Ascending aorta (tissue), 2 donors: ENCODE measurements at regions not wholly inside any gene's neighbourhood (a gene's known extent, or its start where the extent isn't known, plus 50 kb on each side); places are given as distances from the start of the nearest gene placed in this dataset.

Source experiments
- DNase-seq, 2 donors: peaks; one replicate each; pipeline ENCODE4 v3.0.0-alpha.2; 2019; ENCODE audit warnings: low spot score in 2 of 2
- H3K27ac ChIP-seq, 2 donors: fragments of 200-600 bp; sonication (generic); one replicate each; pipeline ENCODE4 v1.5.1; 2016 to 2017; ENCODE audit warnings: mild to moderate bottlenecking in 1 of 2
- H3K27me3 ChIP-seq: fragments of 200-600 bp; sonication (generic); one replicate; pipeline ENCODE4 v1.5.1; 2017
- H3K36me3 ChIP-seq, 2 donors: fragments of 200-600 bp; sonication (generic); one replicate each; pipeline ENCODE4 v1.5.1; 2016
- H3K4me1 ChIP-seq, 2 donors: fragments of 200-600 bp; sonication (generic); one replicate each; pipeline ENCODE4 v1.5.1; 2016 to 2017; ENCODE audit warnings: mild to moderate bottlenecking in 1 of 2
- H3K4me3 ChIP-seq, 2 donors: fragments of 200-600 bp; sonication (generic); one replicate each; pipeline ENCODE4 v1.5.1; 2016 to 2017; ENCODE audit warnings: mild to moderate bottlenecking in 1 of 2
- H3K9me3 ChIP-seq, 2 donors: fragments of 200-600 bp; sonication (generic); one replicate each; pipeline ENCODE4 v1.5.1; 2016
- intact Hi-C: fragments of 100-400 bp; cut with DNase I; formaldehyde crosslinking; loops from one replicate; pipeline ENCODE4 v1.15.1; 2023
- TF ChIP-seq, protein P1 (sequence below), 3 experiments: fragments of 200-600 bp in 2 of 3; fragments of 450-650 bp in 1 of 3; sonication (generic) in 2 of 3; IDR thresholded peaks; one replicate each; pipeline ENCODE4 v1.5.1; 2016 to 2019; ENCODE audit warnings: antibody characterized with exemption in 3 of 3, mild to moderate bottlenecking in 1 of 3, moderate library complexity in 1 of 3

DNA sequence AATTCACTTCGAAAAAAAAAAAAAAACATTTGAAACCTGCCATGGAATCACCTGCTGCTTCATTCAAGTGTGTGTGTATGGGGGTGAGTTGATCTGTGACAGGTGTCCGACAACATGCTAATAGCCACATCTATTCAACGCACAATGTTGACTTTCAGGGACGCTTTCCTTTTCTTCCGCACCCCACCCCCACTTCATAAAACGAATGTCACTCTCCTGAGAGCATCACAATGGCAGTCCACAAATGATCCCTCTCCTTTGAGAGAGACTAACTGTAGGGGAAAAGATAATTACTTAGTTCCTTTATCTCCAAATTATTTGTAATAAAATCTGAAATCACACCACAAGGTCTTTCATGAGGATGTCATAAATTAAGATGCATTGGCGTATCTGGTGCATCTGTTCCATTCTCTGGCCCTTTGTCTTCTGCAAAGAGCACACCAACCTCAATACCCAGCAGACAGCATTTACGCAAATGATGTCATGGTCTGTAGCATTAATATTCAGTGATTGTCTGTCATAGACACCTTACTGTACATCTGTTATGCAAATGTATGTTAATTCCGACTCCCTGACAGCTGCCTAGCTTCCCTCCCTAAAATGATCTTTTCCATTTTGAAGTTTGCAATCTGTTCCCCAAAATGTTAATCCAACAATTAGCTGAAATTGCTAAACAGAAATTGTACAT lies 640.0 kb upstream of the BOD1L1 start:
- TF ChIP-seq, protein P1, sequence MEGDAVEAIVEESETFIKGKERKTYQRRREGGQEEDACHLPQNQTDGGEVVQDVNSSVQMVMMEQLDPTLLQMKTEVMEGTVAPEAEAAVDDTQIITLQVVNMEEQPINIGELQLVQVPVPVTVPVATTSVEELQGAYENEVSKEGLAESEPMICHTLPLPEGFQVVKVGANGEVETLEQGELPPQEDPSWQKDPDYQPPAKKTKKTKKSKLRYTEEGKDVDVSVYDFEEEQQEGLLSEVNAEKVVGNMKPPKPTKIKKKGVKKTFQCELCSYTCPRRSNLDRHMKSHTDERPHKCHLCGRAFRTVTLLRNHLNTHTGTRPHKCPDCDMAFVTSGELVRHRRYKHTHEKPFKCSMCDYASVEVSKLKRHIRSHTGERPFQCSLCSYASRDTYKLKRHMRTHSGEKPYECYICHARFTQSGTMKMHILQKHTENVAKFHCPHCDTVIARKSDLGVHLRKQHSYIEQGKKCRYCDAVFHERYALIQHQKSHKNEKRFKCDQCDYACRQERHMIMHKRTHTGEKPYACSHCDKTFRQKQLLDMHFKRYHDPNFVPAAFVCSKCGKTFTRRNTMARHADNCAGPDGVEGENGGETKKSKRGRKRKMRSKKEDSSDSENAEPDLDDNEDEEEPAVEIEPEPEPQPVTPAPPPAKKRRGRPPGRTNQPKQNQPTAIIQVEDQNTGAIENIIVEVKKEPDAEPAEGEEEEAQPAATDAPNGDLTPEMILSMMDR (IDR thresholded peaks at IDR 0.05) = no peak
- no peaks in the 10 kb centered on the region for H3K4me1 ChIP-seq
- no peaks in the 10 kb centered on the region for H3K9me3 ChIP-seq
- H3K27me3 ChIP-seq = no peaks in the 10 kb centered on the region
- H3K36me3 ChIP-seq = no peaks in the 10 kb centered on the region
- no peak overlapping the region for H3K4me3 ChIP-seq
- no peak for DNase-seq
- H3K27ac ChIP-seq = no peak overlapping the region
- intact Hi-C loops = no loop called here

- Histone ChIP-seq H3K4me3 (no peak overlapping the region), H3K4me1 (no peaks in the 10 kb centered on the region), H3K27me3 (no peaks in the 10 kb centered on the region), H3K9me3 (no peaks in the 10 kb centered on the region), H3K36me3 (no peaks in the 10 kb centered on the region), H3K27ac (no peak overlapping the region)
- TF ChIP-seq, protein P1 (IDR thresholded peaks at IDR 0.05) = no peak
- peak in 1 of 2 donors; percentile 9 for DNase-seq
- intact Hi-C loops = no loop called here
These were observed 642.3 kb upstream of the BOD1L1 start for GRCh38 chr4:14269824-14270223.

DNA sequence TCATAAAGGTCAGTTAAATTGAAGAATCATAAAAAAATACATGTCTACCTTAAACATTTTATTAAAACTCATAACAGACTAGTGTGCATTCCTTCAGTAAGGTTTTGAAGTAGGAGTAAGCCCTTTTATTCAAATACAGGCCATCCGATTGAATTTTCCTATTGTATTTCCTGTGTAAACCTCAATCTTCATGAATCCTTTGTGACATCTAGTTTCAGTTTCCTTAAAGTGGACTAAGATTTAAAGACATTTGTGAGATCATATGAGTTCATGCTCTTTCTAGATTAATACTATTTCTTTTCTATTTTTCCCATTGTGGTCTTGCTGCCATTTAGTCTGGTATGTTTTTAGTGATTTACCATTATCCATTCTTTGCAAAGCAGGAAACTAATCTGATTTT lies 644.7 kb upstream of the BOD1L1 start:
- no peaks in the 10 kb centered on the region for H3K4me1 ChIP-seq
- no peaks in the 10 kb centered on the region for H3K9me3 ChIP-seq
- no peak for DNase-seq
- no peaks in the 10 kb centered on the region for H3K36me3 ChIP-seq
- no peak overlapping the region for H3K27ac ChIP-seq
- TF ChIP-seq, protein P1 (IDR thresholded peaks at IDR 0.05) = no peak
- no peaks in the 10 kb centered on the region for H3K27me3 ChIP-seq
- intact Hi-C loops = no loop called here
- H3K4me3 ChIP-seq = no peak overlapping the region

- no peaks in the 10 kb centered on the region for H3K4me1 ChIP-seq
- no peaks in the 10 kb centered on the region for H3K27me3 ChIP-seq
- intact Hi-C loops = no loop called here
- no peak for DNase-seq
- H3K36me3 ChIP-seq = no peaks in the 10 kb centered on the region
- TF ChIP-seq, protein P1 (IDR thresholded peaks at IDR 0.05) = no peak
- no peak overlapping the region for H3K4me3 ChIP-seq
- no peak overlapping the region for H3K27ac ChIP-seq
- no peaks in the 10 kb centered on the region for H3K9me3 ChIP-seq
These were observed 650.0 kb upstream of the BOD1L1 start for GRCh38 chr4:14277505-14277904.

- no peak for DNase-seq
- Histone ChIP-seq H3K27ac (no peak overlapping the region), H3K4me1 (no peaks in the 10 kb centered on the region), H3K9me3 (no peaks in the 10 kb centered on the region), H3K36me3 (no peaks in the 10 kb centered on the region), H3K27me3 (no peaks in the 10 kb centered on the region), H3K4me3 (no peak overlapping the region)
- TF ChIP-seq, protein P1 (IDR thresholded peaks at IDR 0.05) = no peak
- intact Hi-C loops = no loop called here
These were observed 653.0 kb upstream of the BOD1L1 start for GRCh38 chr4:14280567-14280966.

GRCh38 chr4:14284578-14284977 lies 657.1 kb upstream of the BOD1L1 start:
- Histone ChIP-seq H3K27me3 (no peaks in the 10 kb centered on the region), H3K4me1 (no peaks in the 10 kb centered on the region), H3K9me3 (peaks cover 0 to 7% of the 10 kb centered on the region in 2 donors), H3K27ac (no peak overlapping the region), H3K36me3 (no peaks in the 10 kb centered on the region), H3K4me3 (no peak overlapping the region)
- DNase-seq = no peak
- intact Hi-C loops = no loop called here
- TF ChIP-seq, protein P1 (IDR thresholded peaks at IDR 0.05) = no peak
